ENCODE measurements at regions not wholly inside any gene's neighbourhood (a gene's known extent, or its start where the extent isn't known, plus 50 kb on each side); places are given as distances from the start of the nearest gene placed in this dataset.

GRCh38 chr9:36770025-36770424 is 197.3 kb downstream of the MELK start:
- Histone ChIP-seq H2AK5ac (ENCODE audit: insufficient read length, low read length) (no peak overlapping the region), H3K4me2 (ENCODE audit: insufficient read depth, insufficient read length, low read length) (no peak overlapping the region), H3K9ac (ENCODE audit: extremely low read depth, insufficient read length, low read length) (no peak overlapping the region), H2AFZ (ENCODE audit: low read length) (no peak overlapping the region), H4K5ac (ENCODE audit: insufficient read length, low read depth, low read length) (no peak overlapping the region), H3K23me2 (ENCODE audit: insufficient read length, low read depth, low read length, poor library complexity, severe bottlenecking) (peaks cover 8% of the 10 kb centered on the region), H3K56ac (ENCODE audit: insufficient read length, low read depth, low read length) (no peak overlapping the region), H3T11ph (ENCODE audit: low read length) (no peak overlapping the region), H3K27ac (ENCODE audit: insufficient read length, low read depth, low read length) (no peak overlapping the region), H4K91ac (ENCODE audit: insufficient read length, low read depth, low read length) (no peak overlapping the region), H3K79me2 (ENCODE audit: insufficient read depth, low read length) (no peaks in the 10 kb centered on the region), H2BK120ac (ENCODE audit: low read depth, low read length, poor library complexity, severe bottlenecking) (no peak overlapping the region), H2BK5ac (ENCODE audit: insufficient read length, low read length) (no peak overlapping the region), H3K27me3 (ENCODE audit: insufficient read depth, low read length) (no peaks in the 10 kb centered on the region), H2BK20ac (ENCODE audit: low read depth, low read length, poor library complexity, severe bottlenecking) (no peak overlapping the region), H2BK15ac (ENCODE audit: low read depth, low read length) (no peak overlapping the region), H3K18ac (ENCODE audit: insufficient read length, low read depth, low read length) (no peak overlapping the region), H3K4ac (ENCODE audit: low read depth, low read length) (no peak overlapping the region), H2BK12ac (ENCODE audit: insufficient read length, low read depth, low read length) (no peak overlapping the region), H3K79me1 (ENCODE audit: insufficient read depth, low read depth, low read length, poor library complexity, severe bottlenecking) (no peaks in the 10 kb centered on the region), H3K9me3 (ENCODE audit: control insufficient read depth, low read depth, low read length) (no peaks in the 10 kb centered on the region), H4K20me1 (ENCODE audit: control insufficient read depth, insufficient read depth, insufficient read length) (no peaks in the 10 kb centered on the region), H4K8ac (replicated peaks; ENCODE audit: insufficient read length, low read depth, low read length) (no peak overlapping the region), H3K23ac (ENCODE audit: insufficient read length, low read depth, low read length) (no peak overlapping the region), H3K4me1 (ENCODE audit: insufficient read depth, low read length) (no peaks in the 10 kb centered on the region; the same call in 1 of the 2 replicates), H3K14ac (ENCODE audit: insufficient read depth, low read length) (no peak overlapping the region)
- TF ChIP-seq CTCF (conservative IDR thresholded peaks at IDR 0.05): no peak
- Mint-ChIP-seq H3K27ac (no peak overlapping the region; a peak in 1 of 7 replicates), H3K4me3 (no peak overlapping the region), H3K9me3 (no peaks in the 10 kb centered on the region; a peak in 1 of 5 replicates), H3K36me3 (ENCODE audit: insufficient read depth in 1 of 3, low read depth in 3 of 3) (no peaks in the 10 kb centered on the region), H3K27me3 (ENCODE audit: low read depth) (peaks cover 71% of the 10 kb centered on the region), H3K4me1 (peaks cover 12 to 15% of the 10 kb centered on the region in 2 experiments)
- WGBS (ENCODE audit: extremely low coverage, insufficient read length, low lambda C conversion rate): no CpG with 5 or more reads among the region's 9 CpGs
- DNase-seq: no peak

Data from H9 (cell line).